Neural crest cell (in vitro differentiated cells): ENCODE measurements at regions not wholly inside any gene's neighbourhood (a gene's known extent, or its start where the extent isn't known, plus 50 kb on each side); places are given as distances from the start of the nearest gene placed in this dataset.

Experiments
- DNase-seq: peaks from one replicate; pipeline ENCODE4 v3.0.0; 2021; ENCODE audit warnings: low read depth, mixed read lengths, low spot score
- H3K27ac Mint-ChIP-seq: one replicate; pipeline ENCODE4 v1.8.0; 2021; ENCODE audit warnings: mild to moderate bottlenecking, mixed read lengths; ENCODE audit not compliant: unreplicated experiment
- H3K27me3 Mint-ChIP-seq: 2 replicates; pipeline ENCODE4 v1.8.0; 2021; ENCODE audit warnings: low read depth, mild to moderate bottlenecking, mixed read lengths
- H3K36me3 Mint-ChIP-seq: 2 replicates; pipeline ENCODE4 v1.8.0; 2021; ENCODE audit warnings: low read depth, mild to moderate bottlenecking, mixed read lengths
- H3K4me1 Mint-ChIP-seq: 2 replicates; pipeline ENCODE4 v1.8.0; 2021; ENCODE audit warnings: mixed read lengths
- H3K4me3 Mint-ChIP-seq: one replicate; pipeline ENCODE4 v1.8.0; 2021; ENCODE audit warnings: mild to moderate bottlenecking, mixed read lengths
- H3K9me3 Mint-ChIP-seq: 2 replicates; pipeline ENCODE4 v1.8.0; 2021; ENCODE audit warnings: mixed read lengths
- TF ChIP-seq, protein P1 (sequence below): fragments of 200-600 bp; sonication (generic); conservative IDR thresholded peaks from 2 replicates; pipeline ENCODE4 v1.5.0; 2021; ENCODE audit warnings: antibody characterized with exemption, mild to moderate bottlenecking

DNA sequence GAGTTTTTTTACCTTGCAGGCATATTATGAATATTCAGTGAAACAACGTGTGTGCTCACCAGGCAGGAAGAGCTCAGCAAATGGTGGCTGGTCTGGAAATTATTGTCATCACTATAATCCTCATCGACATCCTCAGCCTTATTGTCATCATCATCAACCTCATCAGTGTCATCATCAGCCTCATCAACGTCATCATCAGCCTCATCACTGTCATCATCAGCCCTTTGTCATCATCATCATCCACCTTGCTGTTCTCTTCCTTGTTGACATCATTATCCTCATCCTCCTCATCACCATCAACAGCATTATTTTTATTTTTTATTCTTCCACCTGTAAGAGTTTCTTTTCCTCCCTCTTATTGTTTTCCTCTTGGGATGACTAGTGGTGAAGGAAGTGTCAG, 142.3 kb upstream of the GPR26 start:
- no peak for DNase-seq
- Mint-ChIP-seq H3K27me3 (no peaks in the 10 kb centered on the region), H3K9me3 (peaks cover 6% of the 10 kb centered on the region), H3K4me3 (no peak overlapping the region), H3K4me1 (peaks cover 3% of the 10 kb centered on the region), H3K27ac (no peak overlapping the region), H3K36me3 (no peaks in the 10 kb centered on the region)
- TF ChIP-seq, protein P1, sequence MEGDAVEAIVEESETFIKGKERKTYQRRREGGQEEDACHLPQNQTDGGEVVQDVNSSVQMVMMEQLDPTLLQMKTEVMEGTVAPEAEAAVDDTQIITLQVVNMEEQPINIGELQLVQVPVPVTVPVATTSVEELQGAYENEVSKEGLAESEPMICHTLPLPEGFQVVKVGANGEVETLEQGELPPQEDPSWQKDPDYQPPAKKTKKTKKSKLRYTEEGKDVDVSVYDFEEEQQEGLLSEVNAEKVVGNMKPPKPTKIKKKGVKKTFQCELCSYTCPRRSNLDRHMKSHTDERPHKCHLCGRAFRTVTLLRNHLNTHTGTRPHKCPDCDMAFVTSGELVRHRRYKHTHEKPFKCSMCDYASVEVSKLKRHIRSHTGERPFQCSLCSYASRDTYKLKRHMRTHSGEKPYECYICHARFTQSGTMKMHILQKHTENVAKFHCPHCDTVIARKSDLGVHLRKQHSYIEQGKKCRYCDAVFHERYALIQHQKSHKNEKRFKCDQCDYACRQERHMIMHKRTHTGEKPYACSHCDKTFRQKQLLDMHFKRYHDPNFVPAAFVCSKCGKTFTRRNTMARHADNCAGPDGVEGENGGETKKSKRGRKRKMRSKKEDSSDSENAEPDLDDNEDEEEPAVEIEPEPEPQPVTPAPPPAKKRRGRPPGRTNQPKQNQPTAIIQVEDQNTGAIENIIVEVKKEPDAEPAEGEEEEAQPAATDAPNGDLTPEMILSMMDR = no peak

DNA sequence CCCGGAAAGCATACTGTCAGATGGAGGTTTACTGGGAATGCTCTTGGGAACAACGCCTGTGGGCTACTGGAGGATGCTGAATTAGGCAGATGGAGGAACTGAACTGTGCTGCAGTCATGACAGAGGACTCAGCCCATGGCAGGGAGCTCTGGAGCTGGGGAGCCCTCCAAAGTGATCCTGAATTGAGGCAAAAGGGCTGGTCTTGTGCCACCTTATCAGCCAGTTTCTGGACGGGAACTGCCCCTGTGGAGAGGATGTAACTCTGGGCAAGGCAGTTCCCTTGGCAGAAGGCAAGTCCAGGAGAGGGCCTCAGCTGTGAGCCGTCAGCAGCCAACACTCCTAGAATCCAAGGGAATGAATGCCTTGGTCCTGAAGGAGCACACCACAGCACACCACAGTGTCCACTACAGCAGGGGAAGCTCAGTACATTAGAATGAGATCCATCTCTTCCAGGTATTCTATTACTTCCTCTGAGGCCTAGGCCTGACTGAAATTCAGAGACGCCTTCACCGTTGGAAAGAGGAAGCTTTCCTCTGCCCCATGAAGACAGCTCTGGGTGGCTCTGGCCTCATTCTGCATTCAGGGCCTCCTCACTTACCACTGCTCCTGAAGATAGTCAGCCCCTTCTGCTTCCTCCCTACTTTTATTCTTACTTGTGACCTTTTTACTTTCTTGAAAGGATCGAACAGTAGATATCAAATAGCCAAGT, 139.6 kb upstream of the GPR26 start:
- no peaks in the 10 kb centered on the region for H3K36me3 Mint-ChIP-seq
- no peak overlapping the region for H3K4me3 Mint-ChIP-seq
- peaks cover 6% of the 10 kb centered on the region for H3K4me1 Mint-ChIP-seq
- no peak for DNase-seq
- no peak overlapping the region for H3K27ac Mint-ChIP-seq
- H3K27me3 Mint-ChIP-seq = no peaks in the 10 kb centered on the region
- H3K9me3 Mint-ChIP-seq = peaks cover 6% of the 10 kb centered on the region
- TF ChIP-seq, protein P1 = no peak

- Mint-ChIP-seq H3K4me3 (no peak overlapping the region), H3K4me1 (peaks cover 6% of the 10 kb centered on the region), H3K27me3 (no peaks in the 10 kb centered on the region), H3K9me3 (peaks cover 5% of the 10 kb centered on the region), H3K36me3 (no peaks in the 10 kb centered on the region), H3K27ac (no peak overlapping the region)
- TF ChIP-seq, protein P1 = no peak
- DNase-seq = no peak
Observed at GRCh38 chr10:123527151-123527550, 139.0 kb upstream of the GPR26 start.

DNA sequence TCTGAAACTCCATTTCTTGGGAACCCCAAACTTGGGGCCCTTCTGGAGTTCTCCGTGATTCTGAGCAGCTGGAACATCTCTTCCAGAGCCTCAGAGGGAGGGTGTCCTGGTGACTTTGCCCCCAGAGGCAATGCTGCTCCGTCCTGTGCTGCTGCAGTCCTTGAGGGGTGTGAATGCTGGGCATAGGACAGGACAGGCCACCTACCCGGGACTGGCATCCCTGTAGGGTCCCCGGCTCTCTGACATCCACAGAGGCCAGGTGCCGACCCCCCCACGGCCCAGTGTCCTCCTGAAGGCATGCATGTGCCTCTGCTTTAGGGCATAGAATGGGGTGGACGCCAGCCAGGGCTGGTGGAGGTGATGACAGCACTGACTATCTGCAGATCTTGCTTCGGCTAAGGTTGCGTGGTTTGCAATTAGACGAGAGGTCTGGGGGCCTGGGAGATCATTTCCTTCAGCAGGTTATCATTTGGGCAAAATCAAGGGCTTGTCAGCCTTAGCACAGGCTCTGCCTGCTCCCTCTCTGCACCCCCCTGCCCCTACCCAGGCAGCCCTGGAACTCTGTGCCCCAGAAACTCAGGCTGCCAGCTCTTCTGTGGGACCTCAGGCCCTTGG, 136.9 kb upstream of the GPR26 start:
- H3K9me3 Mint-ChIP-seq = peaks cover 5% of the 10 kb centered on the region
- H3K4me3 Mint-ChIP-seq = no peak overlapping the region
- TF ChIP-seq, protein P1 = no peak
- peaks cover 6% of the 10 kb centered on the region for H3K4me1 Mint-ChIP-seq
- H3K36me3 Mint-ChIP-seq = no peaks in the 10 kb centered on the region
- no peaks in the 10 kb centered on the region for H3K27me3 Mint-ChIP-seq
- no peak overlapping the region for H3K27ac Mint-ChIP-seq
- no peak for DNase-seq

DNA sequence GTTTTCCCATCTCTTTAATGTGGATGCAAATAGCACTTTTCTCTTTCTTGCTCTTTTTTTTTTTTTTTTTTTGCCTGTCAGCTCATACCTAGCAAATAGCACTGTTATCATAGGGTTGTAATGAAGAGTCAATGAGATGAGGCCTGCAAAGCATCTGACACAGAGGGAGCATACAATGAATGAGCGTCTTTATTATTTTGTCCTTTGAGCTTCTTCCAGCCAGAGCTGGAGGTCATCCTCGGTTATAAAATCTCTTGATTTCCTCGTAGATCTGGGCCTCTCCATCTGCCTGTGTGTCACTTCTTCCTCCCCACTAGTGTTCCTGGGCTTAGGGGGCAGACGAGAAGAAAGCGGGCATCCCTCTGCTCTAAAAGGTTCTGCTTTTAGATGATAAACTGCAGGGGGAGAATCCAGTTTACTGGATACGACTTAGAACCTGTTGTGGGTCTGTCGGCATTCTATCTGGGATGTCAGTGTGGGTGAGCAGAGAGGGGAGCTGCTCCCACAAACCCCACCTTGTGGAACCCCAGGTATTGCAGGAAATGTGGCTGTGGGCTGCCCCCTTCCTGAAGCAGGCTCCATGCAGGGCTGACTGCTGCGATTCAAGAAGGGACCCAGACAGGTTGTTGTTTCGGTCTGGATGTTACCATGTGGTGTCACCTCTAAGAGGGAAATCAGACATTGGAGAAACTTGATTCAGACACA, 135.8 kb upstream of the GPR26 start:
- peaks cover 2% of the 10 kb centered on the region for H3K27me3 Mint-ChIP-seq
- DNase-seq = no peak
- TF ChIP-seq, protein P1 = no peak

More for the DNA sequence above, 135.8 kb upstream of the GPR26 start:
- H3K27ac Mint-ChIP-seq = no peak overlapping the region
- no peak overlapping the region for H3K4me3 Mint-ChIP-seq
- no peaks in the 10 kb centered on the region for H3K36me3 Mint-ChIP-seq
- H3K4me1 Mint-ChIP-seq = peaks cover 6% of the 10 kb centered on the region
- peaks cover 5% of the 10 kb centered on the region for H3K9me3 Mint-ChIP-seq
